SKM-1 treated with dmso at 0.1 percent for 144 hours (cell line): ENCODE measurements at regions not wholly inside any gene's neighbourhood (a gene's known extent, or its start where the extent isn't known, plus 50 kb on each side); places are given as distances from the start of the nearest gene placed in this dataset.
A peak's percentile ranks its signal among the peaks of the same experiment; 100 is the strongest.
"Not testable (repeated sequence)": the region's sequence is repeated elsewhere in the genome, so short reads cannot be mapped to it uniquely, and the experiment has no call there.

Experiments
- DNase-seq: peaks from one replicate; lab custom pipeline; 2025; ENCODE audit not compliant: unreplicated experiment; lab: John Stamatoyannopoulos, UW

DNA sequence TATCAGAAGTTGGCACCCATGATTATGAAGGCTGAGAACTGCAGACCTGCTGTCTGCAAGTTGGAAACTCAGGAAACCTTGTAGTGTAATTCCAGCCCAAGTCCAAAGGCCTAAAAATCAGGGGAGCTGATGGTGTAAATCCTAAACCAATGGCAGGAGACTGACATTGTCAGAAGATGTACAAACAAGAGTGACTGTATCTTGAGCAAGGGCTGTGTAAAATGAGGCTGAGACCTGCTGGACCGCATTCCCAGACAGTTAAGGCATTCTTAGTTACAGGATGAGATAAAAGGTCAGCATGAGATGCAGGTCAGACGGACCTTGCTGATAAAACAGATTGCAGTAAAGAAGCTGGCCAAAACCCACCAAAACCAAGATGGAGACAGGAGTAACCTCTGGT is 147.7 kb downstream of the COG6 start:
- no peak for DNase-seq

DNA sequence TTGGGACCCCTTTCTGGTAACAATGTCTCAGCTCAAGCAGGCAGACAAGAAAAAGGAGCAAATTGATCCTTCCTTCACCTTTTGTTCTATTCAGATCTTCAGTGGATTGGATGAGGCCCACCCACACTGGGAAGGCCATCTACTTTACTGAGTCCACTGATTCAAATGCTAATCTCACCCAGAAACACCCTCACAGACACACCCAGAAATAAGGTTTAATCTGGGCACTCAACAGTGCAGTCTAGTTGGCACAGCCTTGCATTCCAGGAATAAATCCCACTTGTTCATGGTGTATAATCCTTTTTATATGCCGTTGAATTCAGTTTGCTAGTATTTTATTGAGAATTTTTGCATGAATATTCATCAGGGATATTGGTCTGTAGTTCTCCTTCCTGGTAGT is 148.4 kb downstream of the COG6 start:
- no peak for DNase-seq

DNA sequence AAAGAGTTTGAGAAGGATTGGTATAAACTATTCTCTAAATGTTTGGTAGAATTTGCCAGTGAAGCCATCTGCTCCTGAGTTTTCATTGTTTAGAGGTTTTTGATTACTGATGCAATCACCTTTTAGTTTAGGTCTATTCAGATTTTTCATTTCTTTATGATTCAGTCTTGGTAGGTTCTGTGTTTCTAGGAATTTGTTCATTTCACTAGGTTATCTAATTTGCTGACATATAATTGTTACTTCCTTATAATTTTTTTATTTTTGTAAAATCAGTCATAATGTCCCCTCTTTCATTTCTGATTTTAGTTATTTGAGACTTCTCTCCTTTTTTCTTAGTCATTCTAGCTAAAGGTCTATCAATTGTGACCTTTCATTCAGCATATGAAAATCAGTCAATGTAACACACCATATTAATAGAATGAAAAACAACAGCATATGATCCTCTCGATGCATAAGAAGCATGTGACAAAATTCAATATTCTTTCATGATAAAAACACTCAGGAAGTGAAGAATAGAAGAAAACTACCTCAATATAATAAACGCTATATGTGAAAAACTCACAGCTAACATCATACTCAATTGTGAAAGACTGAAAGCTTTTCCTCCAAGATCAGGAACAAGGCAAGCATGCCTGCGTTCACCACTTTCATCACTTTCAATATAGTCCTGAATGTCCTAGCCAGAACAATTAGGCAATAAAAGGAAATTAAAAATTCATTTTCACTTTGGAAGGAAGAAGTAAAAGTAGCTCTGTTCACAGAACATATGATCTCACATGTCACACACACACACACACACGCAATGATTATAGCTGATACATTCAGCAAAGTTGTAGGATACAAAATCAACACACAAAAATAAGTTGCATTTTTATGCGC is 149.1 kb downstream of the COG6 start:
- DNase-seq, result no peak

DNA sequence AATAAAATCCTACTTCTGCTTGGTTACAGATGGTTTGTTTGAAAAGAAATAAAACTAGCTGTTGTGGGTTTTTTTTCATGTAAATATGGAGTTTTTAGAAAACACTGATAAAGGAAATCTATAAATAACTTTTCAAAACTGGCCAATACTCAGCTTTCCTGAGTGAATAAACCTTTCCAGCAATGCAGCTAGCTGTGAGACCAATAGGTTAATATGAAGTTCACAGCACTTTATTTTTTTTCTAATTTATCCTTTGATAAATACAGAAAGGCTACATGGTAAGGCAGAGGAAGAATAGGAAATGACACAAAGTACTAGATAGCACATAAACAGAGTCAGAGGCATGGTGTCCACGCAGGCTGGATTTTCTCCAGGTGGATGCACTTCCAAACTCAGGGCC is 154.0 kb downstream of the COG6 start:
- no peak for DNase-seq

DNA sequence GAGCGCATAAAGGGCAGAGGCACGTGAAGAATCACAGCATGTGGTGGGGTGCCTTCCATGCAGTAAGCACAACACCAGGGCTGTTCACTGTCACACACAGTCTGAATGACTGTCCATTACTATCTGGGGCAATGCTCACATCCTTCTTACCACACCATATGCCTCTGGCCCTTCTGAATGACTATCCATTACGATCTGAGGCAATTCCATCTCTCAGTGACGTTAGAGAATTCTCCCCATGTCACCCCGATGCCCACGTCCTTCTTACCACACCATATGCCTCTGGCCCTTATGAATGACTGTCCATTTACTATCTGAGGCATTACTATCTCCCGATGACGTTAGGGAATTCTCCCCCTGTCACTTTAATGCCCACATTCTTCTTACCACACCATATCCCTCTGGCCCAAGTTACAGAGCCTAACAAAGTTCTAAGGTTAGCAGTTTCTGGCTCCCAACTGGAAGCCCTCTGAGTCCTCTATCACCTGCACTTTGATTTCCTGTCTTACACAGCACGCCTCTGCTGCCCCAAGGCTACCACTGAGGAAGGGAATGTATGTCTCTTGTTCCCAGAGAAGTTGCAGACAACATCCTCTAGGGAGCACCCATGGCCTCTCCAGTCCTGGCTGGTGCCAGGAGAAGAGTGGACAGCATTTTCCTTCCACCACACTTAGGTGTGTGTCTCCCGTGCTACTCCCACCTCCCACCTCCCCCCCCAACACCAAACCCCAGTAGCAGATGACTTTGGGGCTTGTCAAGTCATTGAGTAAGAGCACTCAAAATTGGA is 154.8 kb downstream of the COG6 start:
- no peak for DNase-seq

DNA sequence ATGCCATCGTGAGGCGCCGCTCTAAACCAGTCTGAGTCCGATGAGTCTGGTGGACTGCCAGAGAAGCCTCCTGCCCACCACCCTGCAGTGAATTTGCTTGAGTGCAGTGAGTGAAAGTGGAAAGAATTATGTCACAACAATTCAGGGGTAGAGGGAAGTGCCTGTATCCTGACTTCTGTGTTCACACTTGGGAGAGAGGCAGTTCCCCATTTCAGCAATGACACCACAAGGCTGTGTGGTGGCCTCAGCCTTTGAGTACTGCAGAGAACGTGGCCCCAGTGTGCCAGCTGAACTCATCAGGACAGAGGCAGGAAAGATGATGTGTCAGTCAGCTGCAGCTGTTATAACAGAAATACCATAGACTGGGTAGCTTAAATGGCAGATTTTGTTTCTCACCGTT is 155.6 kb downstream of the COG6 start:
- peak; percentile 34 for DNase-seq

DNA sequence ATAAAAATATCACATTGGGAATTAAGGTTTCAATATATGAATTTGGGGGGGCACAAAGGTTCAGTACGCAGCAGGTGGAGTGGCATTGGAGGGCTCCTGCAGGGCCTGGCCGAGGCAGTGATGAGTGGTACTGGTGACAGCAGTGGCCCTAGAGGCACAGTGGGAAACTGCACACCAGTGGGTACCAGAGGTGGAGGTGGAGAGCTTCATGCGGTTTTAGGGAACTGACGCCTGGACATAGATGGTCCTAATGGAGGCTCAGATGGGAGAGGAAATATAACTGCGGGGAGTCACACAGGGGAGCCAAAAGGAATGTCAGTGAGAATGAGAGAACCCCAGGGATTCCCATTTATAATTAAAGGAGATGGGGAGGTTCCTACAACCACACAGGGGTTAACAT is 156.2 kb downstream of the COG6 start:
- no peak for DNase-seq

DNA sequence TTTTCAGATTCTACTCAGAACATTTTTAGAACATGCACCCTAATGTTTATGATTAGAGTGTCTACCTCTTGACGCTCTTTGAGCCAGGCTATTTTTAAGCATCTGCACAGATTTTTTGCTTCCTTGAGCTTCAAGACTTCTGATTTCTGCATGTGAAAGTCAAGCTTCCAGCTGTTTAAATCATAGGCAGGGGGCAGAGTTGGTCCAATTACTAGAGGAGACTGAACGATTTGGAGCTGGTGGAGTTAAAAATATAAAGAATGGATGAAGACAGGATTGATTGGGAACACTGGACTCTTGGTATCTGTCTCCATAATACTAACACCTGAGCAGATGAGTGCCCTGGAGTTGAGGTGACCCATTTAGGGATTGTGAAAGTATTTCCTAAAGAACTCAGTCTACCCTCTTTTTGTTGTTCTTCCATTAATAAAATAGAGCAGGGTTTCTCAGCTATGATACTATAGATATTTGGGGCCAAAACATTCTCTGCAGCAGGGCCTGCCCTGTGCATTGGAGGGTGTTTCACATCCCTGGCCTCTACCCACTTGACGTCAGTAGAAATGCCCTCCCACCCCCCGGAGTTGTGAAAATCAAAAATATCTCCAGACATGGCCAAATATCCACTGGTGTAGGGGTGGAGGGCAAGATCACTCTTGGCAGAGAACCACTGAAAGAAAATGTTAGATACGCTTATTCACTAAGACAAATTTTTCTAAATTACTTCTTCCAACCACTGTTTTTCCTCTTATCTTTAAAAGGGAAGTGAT is 160.1 kb downstream of the COG6 start:
- DNase-seq, result no peak

DNA sequence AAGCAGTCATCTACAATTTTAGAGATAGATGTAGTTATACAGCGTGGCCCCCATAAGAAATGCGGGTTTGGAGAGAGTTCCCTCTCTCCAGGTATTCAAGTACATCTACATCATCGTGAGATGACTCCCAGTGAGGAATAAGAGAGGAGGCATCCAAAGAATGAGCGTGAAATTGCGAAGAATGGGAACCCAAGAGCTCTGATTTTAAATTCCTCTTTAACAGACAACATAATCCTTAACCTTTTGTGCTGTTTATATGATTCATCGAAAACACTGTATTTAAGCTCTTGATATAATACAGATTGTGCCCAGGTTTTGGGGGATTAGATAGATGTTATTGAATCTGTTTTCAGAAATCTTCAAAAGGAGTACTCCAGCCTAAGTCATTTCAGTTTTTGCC is 161.5 kb downstream of the COG6 start:
- no peak for DNase-seq

DNA sequence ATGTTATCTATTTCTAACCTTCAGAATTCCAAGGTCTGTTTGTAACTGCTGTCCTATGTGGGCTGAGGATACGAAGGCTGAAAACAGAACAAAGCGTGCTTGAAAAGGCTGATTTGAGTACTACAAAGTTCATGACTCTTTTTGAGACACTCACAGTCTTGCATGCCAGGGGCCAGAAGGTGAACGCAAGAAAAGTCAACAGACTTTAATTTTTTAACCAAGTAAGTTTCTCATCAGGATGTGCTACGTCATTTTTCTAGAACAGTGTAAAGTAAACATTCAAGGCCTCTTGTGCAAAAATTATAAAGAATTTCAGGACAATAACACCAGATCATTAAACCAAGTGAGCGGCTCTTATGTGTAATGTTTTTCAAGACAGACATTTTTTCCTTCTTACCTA is 163.5 kb downstream of the COG6 start:
- no peak for DNase-seq

DNA sequence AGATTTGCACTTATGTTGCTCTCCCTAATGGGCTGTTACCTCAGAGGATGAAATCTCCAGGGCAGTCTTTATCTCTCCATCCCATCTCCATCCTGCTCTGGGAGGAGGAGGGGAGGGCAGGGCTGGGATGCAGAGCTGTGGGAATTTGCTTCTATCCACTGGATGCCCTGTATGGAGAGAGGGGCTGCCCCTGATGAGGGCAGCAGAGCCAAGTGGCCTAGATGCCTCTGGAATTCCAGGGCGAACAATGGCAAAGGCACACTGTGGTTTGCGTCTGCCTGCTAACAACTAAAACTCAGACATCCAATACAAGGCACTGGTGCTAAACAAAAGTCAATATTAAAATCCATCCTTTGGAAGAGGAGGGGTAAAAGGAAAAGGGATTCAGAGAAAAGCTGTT is 165.1 kb downstream of the COG6 start:
- no peak for DNase-seq

DNA sequence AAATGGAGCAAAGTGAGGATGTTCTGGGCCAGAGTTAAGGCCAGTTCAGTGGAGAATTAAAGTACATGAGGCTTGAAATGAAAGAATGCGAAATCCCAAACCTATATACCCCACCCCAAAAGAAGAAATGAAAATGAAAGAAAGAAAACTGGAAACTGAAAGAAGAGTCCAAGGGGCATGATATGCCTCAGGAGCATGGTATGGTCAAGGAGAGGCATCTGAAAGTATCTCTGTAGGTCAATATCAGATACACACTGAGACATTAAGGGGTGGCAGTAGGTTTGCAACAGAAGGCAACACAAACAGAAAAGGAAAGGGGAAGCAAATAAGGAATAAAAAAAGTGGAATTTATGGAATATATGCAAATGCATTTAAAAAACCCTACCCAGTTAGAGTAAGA is 166.5 kb downstream of the COG6 start:
- DNase-seq, result no peak

DNA sequence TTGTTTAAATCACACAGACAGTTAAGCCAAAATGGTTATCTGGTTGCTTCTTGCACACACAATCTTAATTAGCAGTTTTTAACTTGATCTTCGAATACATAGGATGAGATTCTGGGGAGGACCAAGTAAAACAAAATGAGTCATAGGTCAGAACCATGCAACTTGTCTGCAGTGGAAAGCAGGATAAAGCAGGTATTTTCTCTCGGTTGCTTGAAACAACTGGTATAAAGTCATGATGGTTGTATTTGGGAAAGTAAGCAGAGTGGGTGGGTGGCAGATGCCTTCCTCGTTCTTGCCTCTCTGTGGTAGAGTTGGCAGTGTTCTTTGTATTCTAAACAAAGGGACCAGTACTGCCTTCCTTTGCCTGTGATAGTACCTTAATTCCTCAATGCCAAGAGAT is 167.0 kb downstream of the COG6 start:
- DNase-seq, result no peak

DNA sequence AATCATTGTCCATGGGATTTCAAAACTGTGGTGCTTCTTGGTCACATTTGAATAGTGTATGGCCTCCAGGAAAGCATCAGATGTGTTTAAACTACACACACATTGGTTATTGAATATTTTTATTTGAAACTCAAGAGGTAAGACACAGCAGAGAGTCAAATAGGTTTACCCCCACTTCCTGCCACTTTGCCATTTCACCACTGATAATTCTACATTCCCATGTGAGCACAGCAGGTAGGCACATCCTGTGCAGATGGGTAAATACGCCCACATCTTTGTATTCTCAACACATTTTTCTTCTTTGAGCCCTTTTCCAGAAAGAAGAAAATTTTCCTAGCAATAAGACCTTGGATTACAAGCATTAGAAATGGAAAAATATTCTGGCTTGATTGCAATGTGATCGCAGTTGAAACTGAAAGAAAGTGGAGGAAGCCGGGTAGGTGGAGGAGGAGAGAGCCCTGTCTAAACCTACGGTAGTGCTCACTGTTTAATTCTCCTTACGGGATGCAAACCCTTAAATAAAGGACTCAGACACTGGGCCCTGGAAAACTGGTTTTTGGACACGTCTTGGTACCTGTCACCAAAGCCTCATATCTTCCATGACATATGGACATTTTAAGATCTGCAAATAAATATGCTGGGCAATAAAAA is 167.7 kb downstream of the COG6 start:
- no peak for DNase-seq

DNA sequence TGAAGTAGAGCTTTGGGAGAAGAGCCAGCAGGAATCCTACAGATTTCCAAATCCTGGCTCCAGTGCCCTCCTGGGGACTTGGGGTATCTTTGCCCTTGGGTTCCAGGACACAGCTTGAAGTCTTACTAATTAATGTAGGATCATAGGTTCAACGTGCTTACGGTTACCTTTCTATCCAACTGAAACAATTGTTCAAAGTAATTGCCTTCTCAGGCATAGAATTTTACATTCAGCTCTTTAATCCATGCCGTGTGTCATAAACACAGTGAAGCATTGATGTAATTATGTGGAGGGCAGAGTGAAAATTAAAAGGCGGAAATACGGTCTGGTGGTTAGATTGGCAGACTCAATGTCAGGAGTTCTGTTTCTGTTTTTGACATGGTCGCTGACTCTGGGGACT is 170.4 kb downstream of the COG6 start:
- no peak for DNase-seq

DNA sequence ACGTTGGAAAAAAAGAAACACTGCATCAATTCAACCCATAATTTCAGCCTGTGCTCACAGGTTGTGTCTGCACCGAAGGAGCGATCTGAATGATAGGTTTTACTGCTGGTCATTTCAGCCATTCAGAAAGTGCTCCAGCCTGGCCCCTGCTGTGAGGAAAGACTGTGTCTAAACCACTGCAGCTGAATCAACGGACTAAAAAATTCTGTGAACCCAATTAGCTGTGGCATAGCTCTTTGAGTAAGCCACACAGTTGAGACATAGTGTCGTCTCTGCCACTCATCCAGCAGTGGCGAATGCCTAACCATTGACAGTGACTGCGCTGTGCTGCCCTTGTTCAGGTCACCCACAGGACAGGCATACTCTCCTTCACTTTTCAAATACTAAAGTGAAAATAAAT is 179.8 kb downstream of the COG6 start:
- no peak for DNase-seq

DNA sequence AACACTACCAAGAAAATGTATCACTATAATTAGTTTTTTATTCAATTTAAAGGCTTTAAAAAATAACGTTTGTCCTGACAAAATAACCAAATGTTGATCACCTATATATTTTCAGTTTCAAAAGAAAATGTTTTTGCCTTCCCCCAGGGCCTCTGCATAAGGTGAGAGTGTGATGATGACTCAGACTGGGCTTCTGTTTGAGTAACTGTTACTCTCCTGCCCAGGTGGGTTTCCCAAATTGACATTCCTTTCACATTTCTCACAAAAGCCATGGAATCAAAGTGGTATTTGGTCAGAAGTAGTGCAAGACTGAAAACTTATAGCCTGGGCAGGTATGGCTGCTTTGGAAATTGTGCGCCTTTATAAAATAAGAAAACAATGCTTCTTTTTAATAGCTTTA is 180.6 kb downstream of the COG6 start:
- DNase-seq, result no peak

DNA sequence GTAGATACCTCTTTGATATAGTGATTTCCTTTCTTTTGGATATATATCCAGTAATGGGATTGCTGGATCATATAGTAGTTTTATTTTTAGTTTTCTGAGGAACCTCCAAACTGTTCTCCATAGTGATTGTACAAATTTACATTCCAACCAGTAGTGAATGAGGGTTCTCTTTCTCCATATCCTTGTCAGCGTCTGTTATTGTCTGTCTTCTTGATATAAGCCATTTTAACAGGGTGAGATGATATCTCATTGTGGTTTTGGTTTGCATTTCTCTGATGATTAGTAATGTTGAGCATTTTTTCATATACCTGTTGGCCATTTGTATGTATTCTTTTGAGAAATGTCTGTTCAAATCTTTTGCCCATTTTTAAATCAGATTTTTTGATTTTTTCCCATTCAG is 182.4 kb downstream of the COG6 start:
- DNase-seq, result not testable (repeated sequence)

DNA sequence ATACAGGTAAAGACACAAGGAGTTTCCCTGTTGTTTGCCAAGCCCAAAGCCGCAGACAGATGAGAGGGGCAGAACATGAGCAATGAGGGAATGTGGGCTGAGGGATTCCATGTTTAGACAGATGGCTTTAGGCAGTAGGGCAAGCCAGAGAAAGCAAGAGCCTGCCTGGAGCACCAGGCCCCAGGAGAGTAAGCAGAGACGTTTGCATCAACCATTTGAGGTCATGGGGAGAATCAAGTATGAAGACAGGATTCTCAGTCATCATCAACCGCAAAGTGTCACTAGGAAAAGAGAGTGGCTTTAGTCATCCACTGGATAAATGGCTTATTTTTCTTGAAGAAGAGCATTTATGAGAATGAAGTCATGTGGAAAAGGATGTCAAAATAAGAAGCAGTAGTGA is 184.7 kb downstream of the COG6 start:
- no peak for DNase-seq

DNA sequence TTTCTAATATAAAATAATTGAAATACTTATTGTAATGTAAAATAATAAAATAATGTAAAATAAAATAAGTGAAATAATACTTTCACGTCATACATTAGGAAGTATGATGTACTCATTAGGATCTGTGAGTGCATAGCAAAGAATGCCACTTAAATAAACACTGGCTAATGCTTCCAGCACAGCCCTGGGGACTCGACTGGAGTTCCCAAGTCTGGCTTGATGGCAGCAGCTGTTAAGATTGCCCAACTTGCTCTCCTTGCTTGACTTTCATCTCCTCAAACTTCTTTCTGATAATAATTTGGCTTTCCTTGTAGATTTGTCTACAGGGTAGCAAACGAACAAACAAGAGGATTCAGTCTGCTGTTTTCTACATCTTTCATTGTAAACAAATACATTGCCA is 191.9 kb downstream of the COG6 start:
- DNase-seq, result no peak

DNA sequence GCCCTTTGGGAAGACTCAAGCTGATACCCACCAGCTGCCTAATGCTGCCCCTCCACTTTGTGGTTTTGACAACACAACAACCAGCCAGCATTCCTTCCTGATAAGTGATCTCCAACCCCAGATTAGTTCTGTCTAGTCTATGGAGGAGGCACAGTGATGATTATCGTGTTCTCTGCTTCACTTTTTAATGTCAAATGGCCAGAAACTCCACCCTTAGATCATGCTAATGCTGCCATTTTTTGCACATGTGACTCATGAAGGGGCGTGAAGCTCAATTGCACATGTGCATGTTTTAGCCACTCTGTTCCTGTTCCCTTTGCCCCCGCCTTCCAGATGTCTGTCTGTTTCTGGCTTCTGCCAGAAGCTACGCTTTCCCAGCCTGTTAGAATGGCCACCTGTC is 199.8 kb downstream of the COG6 start:
- DNase-seq, result no peak
